OCI-LY7 (cell line): ENCODE measurements at regions not wholly inside any gene's neighbourhood (a gene's known extent, or its start where the extent isn't known, plus 50 kb on each side); places are given as distances from the start of the nearest gene placed in this dataset.

Experiments used
- CTCF ChIP-seq: fragments of 200-600 bp; sonication (generic); conservative IDR thresholded peaks from 2 replicates; pipeline ENCODE4 v1.5.1; 2014; ENCODE audit warnings: mild to moderate bottlenecking, antibody characterized with exemption, low read length, moderate library complexity, mixed read lengths
- EZH2phosphoT487 ChIP-seq: fragments of 200-600 bp; sonication (generic); IDR thresholded peaks from 2 replicates; pipeline ENCODE4 v1.6.1; 2018; ENCODE audit warnings: low read depth, borderline replicate concordance, mild to moderate bottlenecking, mixed run types, antibody characterized with exemption, low read length, moderate library complexity, mixed read lengths

- TF ChIP-seq CTCF = no peak
- TF ChIP-seq EZH2phosphoT487 = no peak
Observed at GRCh38 chr17:77420095-77420803, 279.5 kb downstream of the SEC14L1 start.
